ENCODE measurements at regions not wholly inside any gene's neighbourhood (a gene's known extent, or its start where the extent isn't known, plus 50 kb on each side); places are given as distances from the start of the nearest gene placed in this dataset.

- Histone ChIP-seq H4K20me1 (ENCODE audit: insufficient read depth) (no peaks in the 10 kb centered on the region), H3K27ac (no peak overlapping the region), H3K9me2 (ENCODE audit: insufficient read depth) (no peaks in the 10 kb centered on the region), H3F3A (ENCODE audit: insufficient read depth) (no peaks in the 10 kb centered on the region), H3K36me3 (ENCODE audit: low read depth) (no peaks in the 10 kb centered on the region), H3K27me3 (replicated peaks; ENCODE audit: insufficient read depth) (no peaks in the 10 kb centered on the region), H3K9ac (no peak overlapping the region), H3K4me2 (ENCODE audit: unreplicated experiment) (no peak overlapping the region), H3K4me1 (ENCODE audit: insufficient read depth) (no peaks in the 10 kb centered on the region), H3K4me3 (no peak overlapping the region), H3K79me2 (ENCODE audit: insufficient read depth) (no peaks in the 10 kb centered on the region), H3K9me3 (ENCODE audit: low read depth) (no peaks in the 10 kb centered on the region), H2AFZ (no peak overlapping the region)
- TF ChIP-seq EZH2 (IDR thresholded peaks at IDR 0.05; ENCODE audit: insufficient read depth, poor library complexity, severe bottlenecking) (no peak), EZH2phosphoT487 (IDR thresholded peaks at IDR 0.05; ENCODE audit: insufficient read depth, low read depth) (no peak)
- WGBS, 2 experiments (ENCODE audit: low coverage in 1 of 2, low lambda C conversion rate in 2 of 2, missing lambda C conversion rate in 2 of 2), result 0 to 3% methylated on average over 3 of the region's 3 CpGs
- no peak for DNase-seq
- in situ Hi-C loops (cut with MboI), result no loop called here
These were observed 267.7 kb downstream of the CHL1 start for GRCh38 chr3:464255-464654.

- Histone ChIP-seq H3K4me1 (ENCODE audit: insufficient read depth) (no peaks in the 10 kb centered on the region), H3K27me3 (replicated peaks; ENCODE audit: insufficient read depth) (no peaks in the 10 kb centered on the region), H3K27ac (no peak overlapping the region), H3K79me2 (ENCODE audit: insufficient read depth) (no peaks in the 10 kb centered on the region), H3K4me3 (no peak overlapping the region), H3K36me3 (ENCODE audit: low read depth) (no peaks in the 10 kb centered on the region), H3K9ac (no peak overlapping the region), H3K9me2 (ENCODE audit: insufficient read depth) (no peaks in the 10 kb centered on the region), H3K9me3 (ENCODE audit: low read depth) (no peaks in the 10 kb centered on the region), H4K20me1 (ENCODE audit: insufficient read depth) (no peaks in the 10 kb centered on the region), H3F3A (ENCODE audit: insufficient read depth) (no peaks in the 10 kb centered on the region), H2AFZ (no peak overlapping the region), H3K4me2 (ENCODE audit: unreplicated experiment) (no peak overlapping the region)
- in situ Hi-C loops (cut with MboI), result no loop called here
- TF ChIP-seq EZH2 (IDR thresholded peaks at IDR 0.05; ENCODE audit: insufficient read depth, poor library complexity, severe bottlenecking) (no peak), EZH2phosphoT487 (IDR thresholded peaks at IDR 0.05; ENCODE audit: insufficient read depth, low read depth) (no peak)
- 9 to 15% methylated on average over 5 of the region's 5 CpGs for WGBS, 2 experiments (ENCODE audit: low coverage in 1 of 2, low lambda C conversion rate in 2 of 2, missing lambda C conversion rate in 2 of 2)
- DNase-seq, result peak; percentile 37
These were observed 271.6 kb downstream of the CHL1 start for GRCh38 chr3:468172-468571.

- Histone ChIP-seq H3F3A (ENCODE audit: insufficient read depth) (no peaks in the 10 kb centered on the region), H3K27ac (no peak overlapping the region), H3K9me3 (ENCODE audit: low read depth) (no peaks in the 10 kb centered on the region), H2AFZ (no peak overlapping the region), H3K9ac (no peak overlapping the region), H3K4me1 (ENCODE audit: insufficient read depth) (no peaks in the 10 kb centered on the region), H3K27me3 (replicated peaks; ENCODE audit: insufficient read depth) (no peaks in the 10 kb centered on the region), H3K79me2 (ENCODE audit: insufficient read depth) (no peaks in the 10 kb centered on the region), H3K36me3 (ENCODE audit: low read depth) (no peaks in the 10 kb centered on the region), H3K4me3 (no peak overlapping the region), H3K4me2 (ENCODE audit: unreplicated experiment) (no peak overlapping the region), H4K20me1 (ENCODE audit: insufficient read depth) (no peaks in the 10 kb centered on the region), H3K9me2 (ENCODE audit: insufficient read depth) (no peaks in the 10 kb centered on the region)
- TF ChIP-seq EZH2 (IDR thresholded peaks at IDR 0.05; ENCODE audit: insufficient read depth, poor library complexity, severe bottlenecking) (no peak), EZH2phosphoT487 (IDR thresholded peaks at IDR 0.05; ENCODE audit: insufficient read depth, low read depth) (no peak)
- in situ Hi-C loops (cut with MboI), result no loop called here
- 13 to 15% methylated on average over 5 of the region's 5 CpGs for WGBS, 2 experiments (ENCODE audit: low coverage in 1 of 2, low lambda C conversion rate in 2 of 2, missing lambda C conversion rate in 2 of 2)
- DNase-seq, result no peak
These were observed 276.7 kb downstream of the CHL1 start for GRCh38 chr3:473033-473800.

GRCh38 chr3:474828-475227 lies 278.3 kb downstream of the CHL1 start:
- Histone ChIP-seq H3K27ac (no peak overlapping the region), H3K9me3 (ENCODE audit: low read depth) (no peaks in the 10 kb centered on the region), H2AFZ (no peak overlapping the region), H3K4me1 (ENCODE audit: insufficient read depth) (no peaks in the 10 kb centered on the region), H3K27me3 (replicated peaks; ENCODE audit: insufficient read depth) (no peaks in the 10 kb centered on the region), H3K9me2 (ENCODE audit: insufficient read depth) (no peaks in the 10 kb centered on the region), H3K4me2 (ENCODE audit: unreplicated experiment) (no peak overlapping the region), H4K20me1 (ENCODE audit: insufficient read depth) (no peaks in the 10 kb centered on the region), H3K79me2 (ENCODE audit: insufficient read depth) (no peaks in the 10 kb centered on the region), H3F3A (ENCODE audit: insufficient read depth) (no peaks in the 10 kb centered on the region), H3K36me3 (ENCODE audit: low read depth) (no peaks in the 10 kb centered on the region), H3K4me3 (no peak overlapping the region), H3K9ac (no peak overlapping the region)
- in situ Hi-C loops (cut with MboI), result no loop called here
- WGBS, 2 experiments (ENCODE audit: low coverage in 1 of 2, low lambda C conversion rate in 2 of 2, missing lambda C conversion rate in 2 of 2), result 51 to 52% methylated on average over 1 of the region's 1 CpG
- DNase-seq, result no peak
- TF ChIP-seq EZH2 (IDR thresholded peaks at IDR 0.05; ENCODE audit: insufficient read depth, poor library complexity, severe bottlenecking) (no peak), EZH2phosphoT487 (IDR thresholded peaks at IDR 0.05; ENCODE audit: insufficient read depth, low read depth) (no peak)
